Activated gamma-delta T cell treated with anti-CD3 and anti-CD28 coated beads, Interleukin-2, amount 50 U/mL, for 16 hours (primary cell): ENCODE measurements at regions not wholly inside any gene's neighbourhood (a gene's known extent, or its start where the extent isn't known, plus 50 kb on each side); places are given as distances from the start of the nearest gene placed in this dataset.

Experiments
- DNase-seq: peaks from one replicate; pipeline ENCODE4 v3.0.0-alpha.2; 2020; ENCODE audit warnings: low read depth

GRCh38 chr4:123841447-123842121 lies 445.0 kb downstream of the SPRY1 start:
- no peak for DNase-seq

DNA sequence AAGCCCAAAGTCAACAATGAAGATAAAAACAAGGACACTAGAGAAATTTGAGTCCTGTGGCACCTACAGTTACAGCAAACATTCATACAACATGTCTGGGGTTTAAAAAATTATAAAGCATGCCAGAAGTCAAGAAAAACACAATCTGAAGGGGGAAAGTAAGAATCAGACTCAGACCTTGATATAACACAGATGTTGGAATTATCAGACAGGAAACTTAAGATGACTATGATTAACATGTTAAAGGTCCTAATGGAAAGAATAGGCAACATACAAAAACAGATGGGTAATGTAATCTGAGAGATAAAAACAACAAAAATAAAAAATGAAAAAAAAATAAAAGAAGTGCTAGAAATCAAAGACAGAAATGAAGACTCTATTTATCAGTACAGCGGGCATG lies 446.5 kb downstream of the SPRY1 start:
- no peak for DNase-seq

GRCh38 chr4:123844374-123844773 lies 447.8 kb downstream of the SPRY1 start:
- no peak for DNase-seq

GRCh38 chr4:123846092-123846491 lies 449.5 kb downstream of the SPRY1 start:
- DNase-seq = no peak

DNA sequence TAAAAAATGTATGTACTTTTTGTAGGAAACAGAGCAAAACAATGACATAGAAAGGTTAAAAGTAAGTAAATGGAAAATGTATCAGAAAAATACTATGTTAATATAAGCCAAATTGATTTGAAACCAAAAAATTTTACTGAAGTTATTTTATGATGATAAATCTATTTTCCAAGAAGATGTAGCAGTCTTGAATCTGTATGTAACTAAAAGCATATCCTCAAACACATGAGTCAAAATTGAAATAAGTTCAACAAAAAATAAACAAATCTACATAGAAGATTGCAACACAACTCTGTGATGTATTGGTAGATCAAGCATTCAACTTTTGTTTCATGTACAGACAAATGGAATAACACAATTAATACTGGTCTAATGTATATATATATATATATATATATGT lies 450.0 kb downstream of the SPRY1 start:
- DNase-seq = no peak

DNA sequence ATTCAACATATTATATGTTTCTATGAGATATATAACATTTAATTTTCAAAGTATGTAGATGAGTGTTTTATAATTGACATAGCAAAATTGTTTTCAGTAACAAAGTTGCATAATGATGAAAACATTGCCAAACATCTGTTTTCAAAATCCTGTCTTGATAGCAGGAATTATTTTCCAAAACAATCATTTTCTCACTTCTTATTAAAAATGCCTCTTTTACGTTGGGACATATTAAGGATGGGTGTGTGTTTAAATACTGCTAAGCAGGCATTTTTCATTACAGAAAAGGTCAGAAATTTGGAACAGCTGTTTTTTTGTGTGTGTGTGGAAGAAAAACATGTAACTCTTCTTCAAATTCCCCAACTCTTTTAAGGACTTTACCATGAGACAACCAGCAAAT lies 452.0 kb downstream of the SPRY1 start:
- DNase-seq = no peak

- DNase-seq = no peak
Observed at GRCh38 chr4:123849495-123849894, 452.9 kb downstream of the SPRY1 start.

GRCh38 chr4:123851521-123851920 lies 454.9 kb downstream of the SPRY1 start:
- DNase-seq = no peak

- no peak for DNase-seq
Observed at GRCh38 chr4:123853651-123854050, 457.1 kb downstream of the SPRY1 start.

DNA sequence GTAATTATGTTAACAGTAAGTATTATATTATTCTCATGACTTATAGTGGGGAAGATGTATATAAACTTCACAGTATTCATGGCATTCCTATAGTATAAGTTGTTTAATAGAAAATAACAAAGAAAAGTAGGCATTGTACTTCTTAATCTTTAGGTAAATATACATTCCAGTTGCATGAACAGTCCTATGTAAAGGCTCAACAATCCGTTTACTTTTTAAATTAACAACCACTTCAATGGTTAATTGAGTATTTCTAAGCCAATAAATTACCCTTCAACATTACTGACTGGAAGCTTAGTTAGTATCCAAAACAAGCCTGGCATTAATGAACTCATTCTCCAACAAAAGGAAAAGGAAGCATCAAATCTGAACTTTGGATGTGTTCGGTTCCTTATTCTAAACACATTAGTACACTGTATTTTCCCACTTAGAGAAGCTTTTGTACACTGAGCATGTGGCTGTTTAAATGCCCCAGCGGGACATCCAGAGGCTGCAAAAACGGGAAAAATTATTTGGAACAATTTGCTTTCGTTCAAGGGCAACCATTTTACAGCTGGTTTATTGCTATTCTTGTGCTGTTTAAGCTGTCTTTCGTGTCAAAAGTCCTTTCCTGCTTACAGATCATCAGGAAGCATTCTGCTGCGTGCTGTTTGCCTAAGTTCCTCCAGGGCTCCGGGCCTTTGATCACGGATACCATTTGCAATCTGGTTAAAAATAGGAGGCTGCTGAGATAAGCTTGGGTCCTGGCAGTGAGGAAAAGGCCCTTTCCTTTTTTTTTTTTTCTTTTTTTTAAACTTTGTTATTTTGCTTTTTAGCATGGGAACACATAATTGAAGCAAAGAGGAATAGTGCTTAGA lies 460.3 kb downstream of the SPRY1 start:
- DNase-seq = no peak

GRCh38 chr4:123858465-123858864 lies 461.9 kb downstream of the SPRY1 start:
- DNase-seq = no peak

DNA sequence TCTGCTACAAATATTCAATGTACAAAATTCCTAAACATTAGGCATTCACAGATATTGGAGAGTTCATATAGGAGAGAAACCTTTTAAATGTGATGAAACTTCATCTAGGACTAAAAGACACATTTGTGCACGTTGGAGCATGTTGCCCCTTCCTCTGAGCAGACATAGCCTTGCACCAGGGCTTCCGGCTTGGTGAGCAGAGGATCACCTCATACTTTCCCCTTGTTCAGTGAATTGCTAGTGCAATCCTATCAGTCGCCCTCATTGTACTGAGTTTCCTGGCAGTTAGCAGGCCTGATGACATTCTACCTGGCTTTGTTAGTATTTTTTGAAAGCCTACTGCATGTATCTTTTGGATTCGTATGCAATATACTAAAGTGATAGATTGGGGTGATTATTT lies 466.2 kb downstream of the SPRY1 start:
- DNase-seq = no peak

GRCh38 chr4:123866796-123867195 lies 470.2 kb downstream of the SPRY1 start:
- DNase-seq = no peak

- no peak for DNase-seq
Observed at GRCh38 chr4:123867910-123868587, 471.5 kb downstream of the SPRY1 start.

DNA sequence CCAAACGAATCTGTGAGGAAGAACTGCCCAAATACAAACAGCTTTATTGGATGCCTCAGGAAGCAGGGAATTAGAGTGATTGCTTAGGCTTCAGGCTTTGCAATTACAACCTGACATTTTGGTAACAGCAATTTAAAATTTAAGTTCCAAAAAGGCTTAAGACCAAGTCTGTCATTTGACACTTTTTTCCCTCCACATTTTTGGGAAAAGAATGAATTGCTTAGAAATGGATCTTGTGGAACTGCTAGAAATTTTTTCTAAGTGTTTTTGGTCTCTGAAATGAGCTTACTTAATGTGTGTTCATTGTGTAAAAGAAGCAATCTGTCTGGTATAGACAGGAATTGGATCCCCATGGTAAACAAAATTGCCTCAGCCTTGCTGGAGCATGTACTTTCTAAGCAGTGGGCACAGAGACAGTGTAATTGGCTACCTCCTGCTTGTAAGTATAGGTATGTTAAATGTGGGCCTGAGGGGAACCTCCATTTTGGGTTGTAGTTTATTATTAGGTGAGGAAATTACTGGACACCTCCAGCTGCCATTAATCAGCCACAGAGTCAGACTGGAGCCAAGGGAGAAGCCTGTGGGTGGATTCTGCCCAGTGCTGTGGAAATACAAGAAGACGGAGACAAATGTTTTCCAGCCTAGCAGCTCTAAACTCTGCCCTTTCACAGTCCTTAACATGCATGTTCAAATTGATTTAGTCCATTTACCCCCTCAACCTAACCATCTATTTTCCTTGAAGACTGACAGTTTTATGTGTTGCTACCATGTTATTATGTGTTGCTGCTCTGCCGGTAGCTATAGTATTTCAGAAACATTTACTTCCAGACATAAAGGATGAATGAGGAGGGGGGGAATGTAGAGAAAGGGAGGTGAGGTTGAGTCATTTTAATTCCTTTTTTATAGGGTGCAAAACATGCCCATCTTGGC lies 473.0 kb downstream of the SPRY1 start:
- no peak for DNase-seq

DNA sequence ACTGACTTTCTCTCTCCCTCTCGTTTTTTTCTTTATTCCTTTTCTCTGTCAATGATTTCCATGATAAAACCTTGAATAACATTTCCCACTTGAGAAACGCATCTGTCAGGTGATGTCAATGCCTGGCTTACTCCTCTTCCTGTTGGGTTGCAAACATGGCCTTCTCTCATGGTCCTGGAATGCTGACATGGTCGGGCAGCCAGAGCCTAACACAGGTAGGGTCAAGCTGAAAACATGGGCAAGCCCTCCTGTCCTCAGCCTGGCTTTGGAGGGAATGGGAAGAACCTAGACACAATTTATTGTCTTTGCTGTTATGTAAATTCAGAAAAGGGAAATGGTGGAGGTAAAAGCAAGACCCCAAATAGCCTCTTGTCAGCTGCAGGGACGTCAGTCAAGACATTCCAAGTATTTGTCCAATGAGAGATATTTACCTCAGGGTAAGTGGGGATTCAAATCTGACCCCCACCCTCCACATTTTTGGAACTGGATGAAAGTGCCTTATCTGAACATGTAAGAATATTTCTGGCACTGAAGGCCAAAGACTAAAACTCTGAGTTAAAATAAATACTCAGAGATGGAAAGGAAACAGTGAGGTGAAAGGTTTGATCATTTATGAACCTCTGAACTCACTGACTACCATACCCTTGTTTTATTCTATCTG lies 473.8 kb downstream of the SPRY1 start:
- DNase-seq = no peak

DNA sequence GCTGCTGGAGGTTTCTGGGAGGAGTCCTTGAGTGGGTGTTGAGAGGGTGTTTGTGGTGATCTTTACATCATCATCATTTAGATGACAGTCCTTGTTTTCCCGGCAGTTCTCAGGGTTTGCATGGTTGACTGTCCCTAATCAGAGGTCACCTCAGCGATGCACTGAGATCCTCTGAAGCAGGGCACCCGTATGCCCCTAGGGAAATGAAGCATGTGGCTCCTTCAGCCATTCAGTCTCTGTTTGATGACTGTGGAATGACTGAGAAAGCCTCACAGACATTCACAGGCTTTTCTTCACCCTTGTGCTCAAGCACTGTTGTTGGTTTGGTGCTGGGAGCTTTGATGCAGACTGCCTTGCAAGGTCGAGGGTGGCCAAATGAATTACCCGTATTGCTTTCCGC lies 474.7 kb downstream of the SPRY1 start:
- no peak for DNase-seq

DNA sequence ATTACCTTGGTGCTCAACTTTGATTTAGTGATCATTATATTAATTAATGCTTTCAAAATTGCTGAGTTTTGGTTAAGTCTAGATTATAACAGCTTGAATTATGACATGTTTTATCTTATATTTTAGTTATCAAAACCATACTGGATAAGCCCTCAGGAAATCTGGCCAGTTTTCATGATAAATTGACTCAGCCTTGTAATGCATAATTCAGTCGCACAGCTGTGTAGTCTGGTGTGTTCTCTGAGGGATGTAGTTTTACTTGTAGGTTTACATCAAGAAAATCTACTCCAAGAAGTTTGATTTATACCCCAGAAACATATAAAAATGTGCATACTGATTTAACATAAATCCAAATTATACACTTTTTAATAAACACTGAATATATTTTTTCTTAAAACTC lies 477.5 kb downstream of the SPRY1 start:
- DNase-seq = no peak

DNA sequence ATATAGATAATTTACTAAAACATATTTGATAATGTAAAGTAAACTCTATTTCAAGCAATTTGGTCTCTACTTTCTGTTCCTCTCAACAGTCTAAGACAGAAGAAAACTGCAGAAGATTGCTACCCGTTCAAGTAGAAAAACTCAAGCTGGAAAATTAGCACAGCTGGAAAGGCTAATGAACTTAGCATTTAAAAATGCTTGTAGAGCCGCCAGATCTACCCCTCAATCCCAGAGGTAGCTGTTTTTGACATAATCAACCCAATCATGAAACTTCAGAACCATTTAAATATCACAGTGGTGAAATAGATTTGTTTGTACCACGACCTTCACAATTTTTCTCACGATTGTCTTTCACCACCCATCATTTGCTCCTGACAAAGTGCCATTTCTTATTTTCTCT lies 479.5 kb downstream of the SPRY1 start:
- DNase-seq = no peak

DNA sequence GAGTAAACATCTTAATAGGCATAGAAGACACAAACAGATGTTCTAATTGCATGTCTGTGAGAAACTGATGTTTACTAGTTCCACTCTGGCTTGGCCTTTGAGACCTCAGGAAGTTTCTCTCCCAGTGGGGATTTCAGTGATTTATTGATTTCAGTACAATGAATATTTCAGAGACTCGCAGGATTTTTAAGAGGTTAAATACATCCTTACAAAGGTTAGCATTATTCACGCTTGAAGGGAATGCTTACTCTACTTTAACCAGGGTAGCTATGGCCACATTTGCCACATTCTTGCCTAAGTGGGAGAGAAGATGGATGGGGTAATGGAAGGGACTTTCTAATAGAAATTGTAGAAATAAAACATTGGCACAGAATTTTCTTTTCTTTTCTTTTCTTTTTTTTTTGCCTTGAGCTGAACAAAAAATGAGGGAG lies 480.1 kb downstream of the SPRY1 start:
- DNase-seq = no peak

DNA sequence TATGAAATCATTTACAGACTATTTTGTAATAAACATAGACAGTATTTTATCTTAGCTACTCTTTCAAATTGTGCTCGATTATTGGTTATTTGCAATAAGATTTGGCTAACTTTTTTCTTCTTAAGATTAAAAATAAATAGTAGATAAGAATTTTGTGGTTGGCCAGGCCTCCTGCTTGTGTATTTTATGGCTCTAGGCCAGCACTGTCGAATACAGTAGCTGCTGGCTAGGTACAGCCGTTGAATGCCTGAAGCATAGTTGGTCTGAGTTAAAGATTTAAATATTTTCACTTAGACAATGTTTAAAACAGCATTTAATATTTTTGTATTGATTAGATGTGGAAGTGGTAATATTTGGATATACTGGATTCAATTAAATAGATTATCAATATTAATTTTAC lies 481.0 kb downstream of the SPRY1 start:
- no peak for DNase-seq
